GM12878 (cell line): ENCODE measurements at regions not wholly inside any gene's neighbourhood (a gene's known extent, or its start where the extent isn't known, plus 50 kb on each side); places are given as distances from the start of the nearest gene placed in this dataset.

Source experiments
- ATAC-seq: fragments of 200-7000 bp; cut with Tn5 transposase; 3 replicates; pipeline ENCODE4 v1.9.1; 2020; ENCODE audit warnings: mild to moderate bottlenecking, moderate library complexity
- BruUV-seq: library from RNA; stranded (reverse); fragments of 400-500 nt; replicated peaks from 2 replicates; lab custom pipeline; 2021; lab: Mats Ljungman, UMichigan
- CTCF ChIA-PET: fragments of 300-600 bp; sonication (Branson Sonifier 250); formaldehyde crosslinking; extraction: SDS; loops from one replicate; lab custom pipeline; 2021; ENCODE audit warnings: inconsistent platforms; lab: Yijun Ruan, JAX
- POLR2A ChIA-PET: fragments of 350-600 bp; formaldehyde crosslinking; extraction: SDS; loops from one replicate; lab custom pipeline; 2021; ENCODE audit warnings: inconsistent platforms; lab: Charles Lee
- RAD21 ChIA-PET: fragments of 300-600 bp; sonication (Branson Sonifier 250); formaldehyde crosslinking; loops from one replicate; lab custom pipeline; 2023; ENCODE audit warnings: antibody characterized with exemption; ENCODE audit not compliant: unreplicated experiment; lab: Charles Lee
- SMC1A ChIA-PET: fragments of 300-600 bp; sonication (Branson Sonifier 250); formaldehyde crosslinking; loops from one replicate; lab custom pipeline; 2023; ENCODE audit not compliant: unreplicated experiment, uncharacterized antibody; lab: Charles Lee
- DNase-seq: peaks from one replicate; pipeline ENCODE4 v3.0.0-alpha.2; 2011; ENCODE audit warnings: low read depth, low spot score
- FAIRE-seq: peaks from 3 replicates; lab custom pipeline; 2011; peaks lifted over from hg19 to GRCh38; lab: Jason Lieb, UNC
- H2AFZ ChIP-seq: 2 replicates; pipeline ENCODE4 v1.6.0; 2011; ENCODE audit warnings: low read depth, low read length, control low read depth; ENCODE audit not compliant: control insufficient read depth
- H3K27ac ChIP-seq: 2 replicates; pipeline ENCODE4 v1.5.1; 2011; ENCODE audit warnings: control low read depth; ENCODE audit not compliant: control insufficient read depth, insufficient read depth
- H3K27me3 ChIP-seq, 2 experiments: replicated peaks in 1 of 2; 2 replicates each; pipeline versions ENCODE4 v1.6.0 to v1.6.1; 2011; ENCODE audit warnings: low read length in 1 of 2; ENCODE audit not compliant: control insufficient read depth in 2 of 2, insufficient read depth in 2 of 2
- H3K36me3 ChIP-seq, 2 experiments: 2 replicates each; pipeline ENCODE4 v1.5.1; 2011; ENCODE audit warnings: low read length in 1 of 2; ENCODE audit not compliant: control insufficient read depth in 2 of 2, insufficient read depth in 2 of 2
- H3K4me1 ChIP-seq: 2 replicates; pipeline ENCODE4 v1.6.1; 2011; ENCODE audit warnings: mild to moderate bottlenecking, low read length, moderate library complexity, mixed read lengths; ENCODE audit not compliant: control insufficient read depth, insufficient read depth
- H3K4me2 ChIP-seq: 2 replicates; pipeline ENCODE4 v1.6.0; 2011; ENCODE audit warnings: control low read depth; ENCODE audit not compliant: control insufficient read depth, insufficient read depth
- H3K4me3 ChIP-seq: fragments of 200-600 bp; sonication (generic); 2 replicates; pipeline ENCODE4 v1.5.1; 2016
- H3K79me2 ChIP-seq: 2 replicates; pipeline ENCODE4 v1.6.0; 2011; ENCODE audit warnings: low read length; ENCODE audit not compliant: control insufficient read depth, insufficient read depth
- H3K9ac ChIP-seq: 2 replicates; pipeline ENCODE4 v1.8.0; 2011; ENCODE audit warnings: low read length, control low read depth, mixed read lengths; ENCODE audit not compliant: control insufficient read depth, insufficient read depth
- H3K9me3 ChIP-seq: replicated peaks from 3 replicates; pipeline ENCODE4 v1.5.1; 2011; ENCODE audit warnings: mild to moderate bottlenecking, low read length; ENCODE audit not compliant: control insufficient read depth, insufficient read depth
- H4K20me1 ChIP-seq: 2 replicates; pipeline ENCODE4 v1.6.0; 2011; ENCODE audit not compliant: control insufficient read depth, insufficient read depth
- BHLHE40 ChIP-seq, 2 experiments: fragments of 450-650 bp in 1 of 2; IDR thresholded peaks; 2 replicates each; pipeline ENCODE4 v1.6.1; 2011 to 2017; ENCODE audit warnings: low read depth in 2 of 2, borderline replicate concordance in 1 of 2, improper control_type of control experiment in 1 of 2, low read length in 1 of 2, mild to moderate bottlenecking in 1 of 2
- IRF4 ChIP-seq: IDR thresholded peaks from 2 replicates; pipeline ENCODE4 v1.6.1; 2011; ENCODE audit warnings: low read depth, low read length
- POLR2AphosphoS2 ChIP-seq: IDR thresholded peaks from 2 replicates; pipeline ENCODE4 v1.6.1; 2011; ENCODE audit warnings: low read depth, mild to moderate bottlenecking, low read length, improper control_type of control experiment, moderate library complexity
- REST ChIP-seq: IDR thresholded peaks from 2 replicates; pipeline ENCODE4 v1.6.1; 2012; ENCODE audit warnings: mild to moderate bottlenecking, low read depth, low read length
- TBL1XR1 ChIP-seq: IDR thresholded peaks from 2 replicates; pipeline ENCODE4 v1.6.1; 2012; ENCODE audit warnings: low read depth, low read length, improper control_type of control experiment
- YY1 ChIP-seq: IDR thresholded peaks from 2 replicates; pipeline ENCODE4 v1.6.1; 2011; ENCODE audit warnings: low read depth, mild to moderate bottlenecking, low read length
- WGBS: methylation state at CpG from one replicate; pipeline ENCODE4 v1.1.6; 2016; ENCODE audit warnings: low lambda C conversion rate; ENCODE audit not compliant: insufficient replicate concordance, insufficient coverage; ENCODE audit errors: missing lambda C conversion rate; 5-methylcytosine and 5-hydroxymethylcytosine counted together
- in situ Hi-C: fragments of 300-500 bp; cut with MboI; formaldehyde crosslinking; loops from 9 replicates; pipeline ENCODE4 v1.14.3; 2018; ENCODE audit warnings: mixed read lengths
- intact Hi-C: fragments of 100-400 bp; cut with micrococcal nuclease; formaldehyde crosslinking; loops from one replicate; pipeline ENCODE4 v1.14.2; 2022; ENCODE audit not compliant: unreplicated experiment

GRCh38 chr3:193837347-193837827, 244.4 kb downstream of the OPA1 start (continued):
- TF ChIP-seq REST (no peak), BHLHE40 (IDR thresholded peaks at IDR 0.05; ENCODE audit: borderline replicate concordance in 1 of 2, low read depth in 2 of 2, low read length in 1 of 2) (no peak)

GRCh38 chr3:193840111-193840641, 247.2 kb downstream of the OPA1 start:
- intact Hi-C loops (no loop called here), in situ Hi-C loops (no loop called here)
- DNase-seq (no peak), ATAC-seq (no peak), FAIRE-seq (no peak)
- Histone ChIP-seq H3K9ac (no peak overlapping the region), H4K20me1 (no peaks in the 10 kb centered on the region), H3K79me2 (no peaks in the 10 kb centered on the region), H2AFZ (no peak overlapping the region), H3K9me3 (peaks cover 2% of the 10 kb centered on the region; the same call in 1 of the 3 replicates), H3K27me3 (no peaks in the 10 kb centered on the region), H3K27ac (no peak overlapping the region), H3K4me2 (no peak overlapping the region), H3K4me1 (peaks cover 15% of the 10 kb centered on the region), H3K36me3 (no peaks in the 10 kb centered on the region), H3K4me3 (no peak overlapping the region)
- CTCF ChIA-PET = interaction anchor here (1.0 to 1.4 kb wide), 2 partner anchors 9 to 175 kb away, joined by 4 read pairs; no protein-coding TSS in a partner anchor
- POLR2A ChIA-PET = interaction anchor here (1.1 kb wide), 1 partner anchor 72 kb away, joined by 4 read pairs; no protein-coding TSS in a partner anchor
- RAD21 ChIA-PET = no interaction called here
- SMC1A ChIA-PET = no interaction called here
- no TSS peak for BruUV-seq
- WGBS = 97% methylated on average over 2 of the region's 2 CpGs
- TF ChIP-seq YY1 = no peak
- no peak for TF ChIP-seq TBL1XR1
- TF ChIP-seq IRF4 = no peak
- no peak for TF ChIP-seq POLR2AphosphoS2
